LNCaP clone FGC (cell line): ENCODE measurements at regions not wholly inside any gene's neighbourhood (a gene's known extent, or its start where the extent isn't known, plus 50 kb on each side); places are given as distances from the start of the nearest gene placed in this dataset.

Experiments
- DNase-seq: peaks from one replicate; pipeline ENCODE4 v3.0.0-alpha.2; 2011; ENCODE audit warnings: low read depth
- H3K4me3 ChIP-seq: 2 replicates; pipeline ENCODE4 v1.5.1; 2011; ENCODE audit warnings: mild to moderate bottlenecking, low read depth, low read length, control low read depth
- CTCF ChIP-seq: IDR thresholded peaks from 2 replicates; pipeline ENCODE4 v1.5.1; 2012; ENCODE audit warnings: mild to moderate bottlenecking; ENCODE audit not compliant: control insufficient read depth, insufficient read depth; ENCODE audit errors: extremely low read depth

- H3K4me3 ChIP-seq: no peak overlapping the region
- no peak for DNase-seq
- TF ChIP-seq CTCF: no peak
Observed at GRCh38 chr5:124628721-124629596, 117.5 kb downstream of the ZNF608 start.

- DNase-seq: no peak
- no peak for TF ChIP-seq CTCF
- H3K4me3 ChIP-seq: no peak overlapping the region
Observed at GRCh38 chr5:124627815-124628595, 118.4 kb downstream of the ZNF608 start.

GRCh38 chr5:124626053-124626452 lies 120.4 kb downstream of the ZNF608 start:
- no peak for TF ChIP-seq CTCF
- no peak overlapping the region for H3K4me3 ChIP-seq
- DNase-seq: no peak

- no peak overlapping the region for H3K4me3 ChIP-seq
- DNase-seq: no peak
- no peak for TF ChIP-seq CTCF
Observed at GRCh38 chr5:124623265-124623664, 123.2 kb downstream of the ZNF608 start.

GRCh38 chr5:124622851-124623250 lies 123.6 kb downstream of the ZNF608 start:
- H3K4me3 ChIP-seq: no peak overlapping the region
- no peak for TF ChIP-seq CTCF
- no peak for DNase-seq

- no peak for TF ChIP-seq CTCF
- DNase-seq: no peak
- H3K4me3 ChIP-seq: no peak overlapping the region
Observed at GRCh38 chr5:124621279-124621678, 125.2 kb downstream of the ZNF608 start.
